DND-41 (cell line): ENCODE measurements at regions not wholly inside any gene's neighbourhood (a gene's known extent, or its start where the extent isn't known, plus 50 kb on each side); places are given as distances from the start of the nearest gene placed in this dataset.

Experiments used
- EZH2 ChIP-seq: IDR thresholded peaks from 3 replicates; pipeline ENCODE4 v1.6.1; 2012; ENCODE audit warnings: borderline replicate concordance, low read depth, mild to moderate bottlenecking, moderate library complexity, low read length, inconsistent platforms; ENCODE audit not compliant: severe bottlenecking
- TF ChIP-seq, protein P1 (sequence below): IDR thresholded peaks from 2 replicates; pipeline ENCODE4 v1.5.1; 2012; ENCODE audit warnings: borderline replicate concordance, low read length, moderate library complexity, mild to moderate bottlenecking; ENCODE audit not compliant: poor library complexity, severe bottlenecking; ENCODE audit errors: extremely low read depth

DNA sequence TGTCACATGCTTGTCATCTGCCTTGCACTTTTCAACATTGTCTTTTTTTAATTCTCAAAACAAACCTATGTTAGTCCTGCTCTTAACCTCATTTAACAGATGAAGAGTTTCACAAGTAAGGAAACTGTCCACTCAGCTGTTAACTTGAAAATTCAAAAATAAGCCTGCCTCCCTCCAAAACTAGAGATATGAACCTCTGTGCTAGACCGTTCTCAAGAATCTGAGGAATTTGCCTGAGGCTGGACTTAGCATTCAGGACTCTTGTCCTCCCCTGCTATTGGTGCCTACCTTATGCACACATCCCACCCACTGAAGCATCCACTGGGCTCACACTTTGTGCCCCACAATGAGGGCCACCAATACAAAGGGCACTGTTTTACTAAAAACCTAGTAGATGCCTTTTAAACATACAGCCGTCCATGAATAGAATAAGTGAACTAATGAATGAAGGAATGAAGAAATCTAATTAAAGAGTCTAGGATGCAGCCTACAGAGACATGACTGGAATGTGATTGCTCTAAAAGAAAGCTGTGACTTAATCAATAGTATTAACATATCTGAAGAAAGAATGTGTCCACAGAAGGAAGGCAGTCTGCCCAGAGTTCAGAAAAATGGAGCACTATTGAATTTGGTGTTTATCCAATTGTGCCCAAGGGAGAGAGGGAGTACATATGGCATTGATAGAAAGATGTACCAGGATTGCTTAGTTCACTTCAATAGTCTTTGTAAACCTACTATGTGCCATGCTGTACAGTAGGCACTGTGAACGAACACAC, 238.5 kb downstream of the SPTSSA start:
- no peak for TF ChIP-seq EZH2
- TF ChIP-seq, protein P1, sequence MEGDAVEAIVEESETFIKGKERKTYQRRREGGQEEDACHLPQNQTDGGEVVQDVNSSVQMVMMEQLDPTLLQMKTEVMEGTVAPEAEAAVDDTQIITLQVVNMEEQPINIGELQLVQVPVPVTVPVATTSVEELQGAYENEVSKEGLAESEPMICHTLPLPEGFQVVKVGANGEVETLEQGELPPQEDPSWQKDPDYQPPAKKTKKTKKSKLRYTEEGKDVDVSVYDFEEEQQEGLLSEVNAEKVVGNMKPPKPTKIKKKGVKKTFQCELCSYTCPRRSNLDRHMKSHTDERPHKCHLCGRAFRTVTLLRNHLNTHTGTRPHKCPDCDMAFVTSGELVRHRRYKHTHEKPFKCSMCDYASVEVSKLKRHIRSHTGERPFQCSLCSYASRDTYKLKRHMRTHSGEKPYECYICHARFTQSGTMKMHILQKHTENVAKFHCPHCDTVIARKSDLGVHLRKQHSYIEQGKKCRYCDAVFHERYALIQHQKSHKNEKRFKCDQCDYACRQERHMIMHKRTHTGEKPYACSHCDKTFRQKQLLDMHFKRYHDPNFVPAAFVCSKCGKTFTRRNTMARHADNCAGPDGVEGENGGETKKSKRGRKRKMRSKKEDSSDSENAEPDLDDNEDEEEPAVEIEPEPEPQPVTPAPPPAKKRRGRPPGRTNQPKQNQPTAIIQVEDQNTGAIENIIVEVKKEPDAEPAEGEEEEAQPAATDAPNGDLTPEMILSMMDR: no peak
